A673 (cell line): ENCODE measurements at regions not wholly inside any gene's neighbourhood (a gene's known extent, or its start where the extent isn't known, plus 50 kb on each side); places are given as distances from the start of the nearest gene placed in this dataset.

Experiments
- EZH2 ChIP-seq: fragments of 200-600 bp; sonication (generic); IDR thresholded peaks from 2 replicates; pipeline ENCODE4 v1.6.1; 2017; ENCODE audit warnings: borderline replicate concordance, low read depth, mild to moderate bottlenecking, mixed read lengths, antibody characterized with exemption, low read length; ENCODE audit not compliant: poor library complexity, severe bottlenecking
- TF ChIP-seq, protein P1 (sequence below): fragments of 300-800, 200-600 bp; sonication (generic); conservative IDR thresholded peaks from 2 replicates; pipeline ENCODE4 v1.5.1; 2017; ENCODE audit warnings: low read depth, mild to moderate bottlenecking, antibody characterized with exemption, low read length, moderate library complexity, mixed read lengths

DNA sequence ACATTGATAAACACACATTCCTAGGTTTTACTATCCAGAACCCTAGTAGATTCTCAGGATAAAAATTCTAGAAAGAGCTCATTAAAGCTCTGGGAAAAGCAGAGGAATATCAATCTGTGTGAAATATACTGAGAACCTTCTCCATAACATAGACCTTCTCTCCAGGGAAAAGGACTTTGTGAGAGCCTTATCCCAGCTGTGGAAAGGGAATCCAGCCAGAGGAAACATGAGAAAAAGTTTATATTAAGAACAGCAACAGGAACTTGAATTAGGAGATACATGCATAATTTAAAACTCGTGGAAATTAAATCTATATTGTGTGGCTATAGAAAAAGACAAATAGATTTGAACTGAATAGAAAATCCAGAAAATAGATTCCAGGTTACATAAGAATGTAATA lies 1639.9 kb downstream of the EFNB2 start:
- TF ChIP-seq, protein P1, sequence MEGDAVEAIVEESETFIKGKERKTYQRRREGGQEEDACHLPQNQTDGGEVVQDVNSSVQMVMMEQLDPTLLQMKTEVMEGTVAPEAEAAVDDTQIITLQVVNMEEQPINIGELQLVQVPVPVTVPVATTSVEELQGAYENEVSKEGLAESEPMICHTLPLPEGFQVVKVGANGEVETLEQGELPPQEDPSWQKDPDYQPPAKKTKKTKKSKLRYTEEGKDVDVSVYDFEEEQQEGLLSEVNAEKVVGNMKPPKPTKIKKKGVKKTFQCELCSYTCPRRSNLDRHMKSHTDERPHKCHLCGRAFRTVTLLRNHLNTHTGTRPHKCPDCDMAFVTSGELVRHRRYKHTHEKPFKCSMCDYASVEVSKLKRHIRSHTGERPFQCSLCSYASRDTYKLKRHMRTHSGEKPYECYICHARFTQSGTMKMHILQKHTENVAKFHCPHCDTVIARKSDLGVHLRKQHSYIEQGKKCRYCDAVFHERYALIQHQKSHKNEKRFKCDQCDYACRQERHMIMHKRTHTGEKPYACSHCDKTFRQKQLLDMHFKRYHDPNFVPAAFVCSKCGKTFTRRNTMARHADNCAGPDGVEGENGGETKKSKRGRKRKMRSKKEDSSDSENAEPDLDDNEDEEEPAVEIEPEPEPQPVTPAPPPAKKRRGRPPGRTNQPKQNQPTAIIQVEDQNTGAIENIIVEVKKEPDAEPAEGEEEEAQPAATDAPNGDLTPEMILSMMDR: no peak
- TF ChIP-seq EZH2: no peak
